ENCODE measurements at regions not wholly inside any gene's neighbourhood (a gene's known extent, or its start where the extent isn't known, plus 50 kb on each side); places are given as distances from the start of the nearest gene placed in this dataset.

- no peak for DNase-seq (ENCODE audit: low spot score)
- peaks cover 15% of the 10 kb centered on the region for H3K4me1 Mint-ChIP-seq (ENCODE audit: low read depth)
- no peak for TF ChIP-seq CTCF (IDR thresholded peaks at IDR 0.05)
These were observed 88.5 kb upstream of the SLC2A1 start for GRCh38 chr1:43047135-43047534.

GRCh38 chr1:43044572-43045361 lies 86.1 kb upstream of the SLC2A1 start:
- Mint-ChIP-seq H3K9me3 (ENCODE audit: low read depth) (no peaks in the 10 kb centered on the region), H3K27me3 (ENCODE audit: low read depth) (no peaks in the 10 kb centered on the region), H3K27ac (ENCODE audit: unreplicated experiment) (no peak overlapping the region), H3K4me1 (ENCODE audit: low read depth) (peaks cover 8% of the 10 kb centered on the region), H3K36me3 (ENCODE audit: low read depth) (no peaks in the 10 kb centered on the region), H3K4me3 (ENCODE audit: unreplicated experiment) (no peak overlapping the region)
- DNase-seq (ENCODE audit: low spot score), result no peak
- no peak for TF ChIP-seq CTCF (IDR thresholded peaks at IDR 0.05)

More at GRCh38 chr1:43047135-43047534, 88.5 kb upstream of the SLC2A1 start:
- H3K36me3 Mint-ChIP-seq (ENCODE audit: low read depth), result no peaks in the 10 kb centered on the region
- no peak overlapping the region for H3K27ac Mint-ChIP-seq (ENCODE audit: unreplicated experiment)
- H3K27me3 Mint-ChIP-seq (ENCODE audit: low read depth), result no peaks in the 10 kb centered on the region
- H3K4me3 Mint-ChIP-seq (ENCODE audit: unreplicated experiment), result no peak overlapping the region
- no peaks in the 10 kb centered on the region for H3K9me3 Mint-ChIP-seq (ENCODE audit: low read depth)

- H3K4me3 Mint-ChIP-seq (ENCODE audit: unreplicated experiment), result no peak overlapping the region
- no peaks in the 10 kb centered on the region for H3K9me3 Mint-ChIP-seq (ENCODE audit: low read depth)
- no peaks in the 10 kb centered on the region for H3K27me3 Mint-ChIP-seq (ENCODE audit: low read depth)
- no peak for TF ChIP-seq CTCF (IDR thresholded peaks at IDR 0.05)
- H3K27ac Mint-ChIP-seq (ENCODE audit: unreplicated experiment), result no peak overlapping the region
- DNase-seq (ENCODE audit: low spot score), result no peak
- no peaks in the 10 kb centered on the region for H3K4me1 Mint-ChIP-seq (ENCODE audit: low read depth)
- H3K36me3 Mint-ChIP-seq (ENCODE audit: low read depth), result no peaks in the 10 kb centered on the region
These were observed 85.0 kb upstream of the SLC2A1 start for GRCh38 chr1:43043695-43044094.

- no peak for DNase-seq (ENCODE audit: low spot score)
- TF ChIP-seq CTCF (IDR thresholded peaks at IDR 0.05), result no peak
- Mint-ChIP-seq H3K36me3 (ENCODE audit: low read depth) (no peaks in the 10 kb centered on the region), H3K4me1 (ENCODE audit: low read depth) (no peaks in the 10 kb centered on the region), H3K27ac (ENCODE audit: unreplicated experiment) (no peak overlapping the region), H3K4me3 (ENCODE audit: unreplicated experiment) (no peak overlapping the region), H3K27me3 (ENCODE audit: low read depth) (no peaks in the 10 kb centered on the region), H3K9me3 (ENCODE audit: low read depth) (no peaks in the 10 kb centered on the region)
These were observed 84.2 kb upstream of the SLC2A1 start for GRCh38 chr1:43042773-43043457.

- H3K4me1 Mint-ChIP-seq (ENCODE audit: low read depth), result no peaks in the 10 kb centered on the region
- no peak for DNase-seq (ENCODE audit: low spot score)
- no peaks in the 10 kb centered on the region for H3K36me3 Mint-ChIP-seq (ENCODE audit: low read depth)
These were observed 83.5 kb upstream of the SLC2A1 start for GRCh38 chr1:43042127-43042526.

More at GRCh38 chr1:43042127-43042526, 83.5 kb upstream of the SLC2A1 start:
- Mint-ChIP-seq H3K4me3 (ENCODE audit: unreplicated experiment) (no peak overlapping the region), H3K9me3 (ENCODE audit: low read depth) (no peaks in the 10 kb centered on the region), H3K27me3 (ENCODE audit: low read depth) (no peaks in the 10 kb centered on the region), H3K27ac (ENCODE audit: unreplicated experiment) (no peak overlapping the region)
- TF ChIP-seq CTCF (IDR thresholded peaks at IDR 0.05), result no peak

Measured in chondrocyte (in vitro differentiated cells).